Osteoblast (primary cell): ENCODE measurements at regions not wholly inside any gene's neighbourhood (a gene's known extent, or its start where the extent isn't known, plus 50 kb on each side); places are given as distances from the start of the nearest gene placed in this dataset.
A peak's percentile ranks its signal among the peaks of the same experiment; 100 is the strongest.

Experiments
- DNase-seq: peaks from one replicate; pipeline ENCODE4 v3.0.0; 2011; ENCODE audit warnings: low spot score, mixed read lengths; ENCODE audit not compliant: insufficient read length; ENCODE audit errors: missing footprints
- H2AFZ ChIP-seq: 2 replicates; pipeline ENCODE4 v1.6.0; 2011; ENCODE audit warnings: mild to moderate bottlenecking, low read length
- H3K27ac ChIP-seq: 2 replicates; pipeline ENCODE4 v1.5.1; 2011; ENCODE audit warnings: mild to moderate bottlenecking, low read depth, low read length, moderate library complexity
- H3K27me3 ChIP-seq: 2 replicates; pipeline ENCODE4 v1.6.0; 2012; ENCODE audit warnings: mild to moderate bottlenecking, control low read depth, inconsistent platforms, low read length, moderate library complexity; ENCODE audit not compliant: insufficient read depth
- H3K36me3 ChIP-seq: 2 replicates; pipeline ENCODE4 v1.5.1; 2011; ENCODE audit warnings: mild to moderate bottlenecking, low read length, control low read depth, moderate library complexity; ENCODE audit not compliant: insufficient read depth
- H3K4me1 ChIP-seq: 2 replicates; pipeline ENCODE4 v1.5.1; 2011; ENCODE audit warnings: mild to moderate bottlenecking, low read length, control low read depth, moderate library complexity; ENCODE audit not compliant: insufficient read depth
- H3K4me2 ChIP-seq: 2 replicates; pipeline ENCODE4 v1.6.0; 2011; ENCODE audit warnings: mild to moderate bottlenecking, low read length; ENCODE audit not compliant: insufficient read depth
- H3K4me3 ChIP-seq: fragments of 200-600 bp; sonication (generic); 3 replicates; pipeline ENCODE4 v1.5.1; 2012; ENCODE audit warnings: mild to moderate bottlenecking, low read length, inconsistent platforms; ENCODE audit not compliant: insufficient read depth
- H3K79me2 ChIP-seq: 2 replicates; pipeline ENCODE4 v1.6.0; 2012; ENCODE audit warnings: mild to moderate bottlenecking, low read length, control low read depth, inconsistent platforms; ENCODE audit not compliant: insufficient read depth
- H3K9me3 ChIP-seq: 2 replicates; pipeline ENCODE4 v1.5.1; 2011; ENCODE audit warnings: low read depth, low read length, control low read depth
- H4K20me1 ChIP-seq: 2 replicates; pipeline ENCODE4 v1.6.0; 2012; ENCODE audit warnings: mild to moderate bottlenecking, low read length, control low read depth; ENCODE audit not compliant: insufficient read depth
- CTCF ChIP-seq: IDR thresholded peaks from 2 replicates; pipeline ENCODE4 v1.5.1; 2011; ENCODE audit warnings: mild to moderate bottlenecking, low read depth, low read length, moderate library complexity; ENCODE audit errors: extremely low read depth

DNA sequence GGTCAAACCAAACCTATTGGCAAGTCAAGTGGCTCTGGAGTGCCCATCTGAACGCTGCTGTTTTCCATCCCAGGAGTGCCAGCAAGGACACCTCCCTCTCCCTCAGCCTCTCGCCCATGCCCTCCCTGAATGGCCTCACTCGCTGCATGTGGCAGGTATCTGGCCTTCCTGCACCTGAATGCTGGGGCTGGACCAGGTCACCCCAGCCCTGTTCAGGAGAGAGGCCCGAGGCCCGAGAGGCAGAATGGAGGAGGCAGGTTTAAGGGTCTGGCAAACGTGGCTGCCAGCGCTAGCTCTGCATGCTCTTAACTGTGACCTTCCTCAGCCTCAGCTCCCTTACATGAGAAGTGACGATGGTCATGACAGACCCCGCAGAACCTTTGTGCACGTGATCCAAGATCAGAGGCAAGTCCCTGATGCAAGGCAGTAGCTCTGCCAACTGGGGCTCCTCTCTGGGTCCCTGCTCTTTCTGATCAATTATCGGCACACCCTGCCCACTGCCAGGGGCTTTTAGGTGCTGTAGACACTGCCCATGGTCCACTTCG, 295.7 kb upstream of the ZMIZ1 start:
- Histone ChIP-seq H3K27ac (no peak overlapping the region), H3K4me2 (no peak overlapping the region), H3K9me3 (no peaks in the 10 kb centered on the region), H2AFZ (no peak overlapping the region), H3K79me2 (no peaks in the 10 kb centered on the region), H3K27me3 (peaks cover 7% of the 10 kb centered on the region), H4K20me1 (no peaks in the 10 kb centered on the region), H3K36me3 (no peaks in the 10 kb centered on the region), H3K4me1 (no peaks in the 10 kb centered on the region), H3K4me3 (no peak overlapping the region)
- TF ChIP-seq CTCF: no peak
- peak; percentile 51 for DNase-seq

GRCh38 chr10:78774614-78774998, 294.2 kb upstream of the ZMIZ1 start:
- peak; percentile 68 for DNase-seq
- no peaks in the 10 kb centered on the region for H3K79me2 ChIP-seq
- no peak for TF ChIP-seq CTCF
- H3K27me3 ChIP-seq: peaks cover 2% of the 10 kb centered on the region
- no peak overlapping the region for H3K27ac ChIP-seq
- no peak overlapping the region for H3K4me3 ChIP-seq
- H3K36me3 ChIP-seq: no peaks in the 10 kb centered on the region
- no peaks in the 10 kb centered on the region for H3K9me3 ChIP-seq
- no peaks in the 10 kb centered on the region for H4K20me1 ChIP-seq
- no peaks in the 10 kb centered on the region for H3K4me1 ChIP-seq
- H3K4me2 ChIP-seq: no peak overlapping the region
- H2AFZ ChIP-seq: no peak overlapping the region

- DNase-seq: no peak
- H3K36me3 ChIP-seq: no peaks in the 10 kb centered on the region
- H3K4me2 ChIP-seq: no peak overlapping the region
- no peak overlapping the region for H3K27ac ChIP-seq
- no peaks in the 10 kb centered on the region for H3K79me2 ChIP-seq
- H4K20me1 ChIP-seq: no peaks in the 10 kb centered on the region
- H3K4me1 ChIP-seq: no peaks in the 10 kb centered on the region
- no peak overlapping the region for H3K4me3 ChIP-seq
- TF ChIP-seq CTCF: peak; percentile 14
- H2AFZ ChIP-seq: no peak overlapping the region
- peaks cover 2% of the 10 kb centered on the region for H3K27me3 ChIP-seq
- H3K9me3 ChIP-seq: no peaks in the 10 kb centered on the region
Observed at GRCh38 chr10:78774999-78775711, 293.6 kb upstream of the ZMIZ1 start.

DNA sequence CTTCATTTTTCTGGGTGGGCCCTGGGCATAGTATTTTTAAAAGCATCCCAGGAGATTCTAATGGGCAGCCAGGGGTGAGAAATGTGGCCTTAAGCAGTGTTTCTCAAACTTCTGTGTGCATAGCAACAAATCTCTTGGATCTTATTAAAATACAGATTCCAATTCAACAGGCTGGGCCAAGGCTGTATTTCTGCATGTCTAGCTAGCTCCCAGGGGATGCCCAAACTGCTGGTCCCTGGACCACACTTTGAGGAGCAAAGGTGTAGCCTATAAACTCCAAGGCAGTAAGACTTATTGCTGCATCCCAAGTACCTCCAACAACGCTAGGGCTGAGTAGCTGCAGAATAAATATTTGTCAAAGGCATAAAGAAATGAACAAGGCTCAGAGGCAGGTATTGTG, 292.9 kb upstream of the ZMIZ1 start:
- peaks cover 2% of the 10 kb centered on the region for H3K27me3 ChIP-seq
- H3K79me2 ChIP-seq: no peaks in the 10 kb centered on the region
- no peak for DNase-seq
- no peak overlapping the region for H3K27ac ChIP-seq
- no peak overlapping the region for H2AFZ ChIP-seq
- H4K20me1 ChIP-seq: no peaks in the 10 kb centered on the region
- no peaks in the 10 kb centered on the region for H3K9me3 ChIP-seq
- no peak overlapping the region for H3K4me2 ChIP-seq
- TF ChIP-seq CTCF: no peak
- no peaks in the 10 kb centered on the region for H3K36me3 ChIP-seq
- no peaks in the 10 kb centered on the region for H3K4me1 ChIP-seq
- H3K4me3 ChIP-seq: no peak overlapping the region
